OCI-LY3 (cell line): ENCODE measurements at regions not wholly inside any gene's neighbourhood (a gene's known extent, or its start where the extent isn't known, plus 50 kb on each side); places are given as distances from the start of the nearest gene placed in this dataset.
A peak's percentile ranks its signal among the peaks of the same experiment; 100 is the strongest.

Experiments used
- H2AFZ ChIP-seq: fragments of 200-600, 300-600 bp; shearing (Covaris generic); 2 replicates; pipeline ENCODE4 v1.6.0; 2014; ENCODE audit warnings: antibody characterized with exemption, low read depth, low read length
- H3K27ac ChIP-seq: fragments of 200-600, 300-600 bp; sonication (generic); 2 replicates; pipeline ENCODE4 v1.5.1; 2014; ENCODE audit warnings: mild to moderate bottlenecking, low read length, moderate library complexity, mixed read lengths
- H3K27me3 ChIP-seq: fragments of 200-600, 300-600 bp; sonication (generic); 2 replicates; pipeline ENCODE4 v1.6.1; 2014; ENCODE audit warnings: low read depth, low read length, mixed read lengths
- H3K36me3 ChIP-seq: fragments of 200-600, 300-600 bp; sonication (generic); replicated peaks from 2 replicates; pipeline ENCODE3; 2014; ENCODE audit warnings: low read depth, low read length, mixed read lengths
- H3K4me1 ChIP-seq: fragments of 300-600, 200-600 bp; sonication (generic); 2 replicates; pipeline ENCODE4 v1.6.1; 2014; ENCODE audit warnings: low read length, mixed read lengths
- H3K4me2 ChIP-seq: fragments of 200-600, 300-600 bp; sonication (generic); 2 replicates; pipeline ENCODE4 v1.6.1; 2014; ENCODE audit warnings: low read length, mixed read lengths
- H3K4me3 ChIP-seq: fragments of 300-600, 200-600 bp; sonication (generic); 2 replicates; pipeline ENCODE4 v1.5.1; 2014; ENCODE audit warnings: antibody characterized with exemption, mild to moderate bottlenecking, low read length, moderate library complexity
- H3K79me2 ChIP-seq: fragments of 300-600, 200-600 bp; shearing (Covaris generic); 2 replicates; pipeline ENCODE4 v1.6.1; 2014; ENCODE audit warnings: mild to moderate bottlenecking, low read length, mixed read lengths
- H3K9ac ChIP-seq: fragments of 300-600, 200-600 bp; shearing (Covaris generic); 2 replicates; pipeline ENCODE4 v1.6.0; 2014; ENCODE audit warnings: mild to moderate bottlenecking, low read length, moderate library complexity
- H3K9me3 ChIP-seq: fragments of 200-600, 300-600 bp; shearing (Covaris generic); 2 replicates; pipeline ENCODE4 v1.6.1; 2014; ENCODE audit warnings: low read length, mixed read lengths; ENCODE audit not compliant: insufficient read depth
- H4K20me1 ChIP-seq: fragments of 200-600, 300-600 bp; sonication (generic); 2 replicates; pipeline ENCODE4 v1.6.1; 2016; ENCODE audit warnings: low read length, mixed read lengths; ENCODE audit not compliant: insufficient read depth
- EZH2phosphoT487 ChIP-seq: fragments of 200-600 bp; shearing (Covaris generic); IDR thresholded peaks from 2 replicates; pipeline ENCODE4 v1.6.1; 2018; ENCODE audit warnings: antibody characterized with exemption, mixed run types, low read depth
- TF ChIP-seq, protein P1 (sequence below): fragments of 200-600, 300-600 bp; sonication (generic); IDR thresholded peaks from 2 replicates; pipeline ENCODE4 v1.5.1; 2014; ENCODE audit warnings: antibody characterized with exemption, low read length, low read depth

DNA sequence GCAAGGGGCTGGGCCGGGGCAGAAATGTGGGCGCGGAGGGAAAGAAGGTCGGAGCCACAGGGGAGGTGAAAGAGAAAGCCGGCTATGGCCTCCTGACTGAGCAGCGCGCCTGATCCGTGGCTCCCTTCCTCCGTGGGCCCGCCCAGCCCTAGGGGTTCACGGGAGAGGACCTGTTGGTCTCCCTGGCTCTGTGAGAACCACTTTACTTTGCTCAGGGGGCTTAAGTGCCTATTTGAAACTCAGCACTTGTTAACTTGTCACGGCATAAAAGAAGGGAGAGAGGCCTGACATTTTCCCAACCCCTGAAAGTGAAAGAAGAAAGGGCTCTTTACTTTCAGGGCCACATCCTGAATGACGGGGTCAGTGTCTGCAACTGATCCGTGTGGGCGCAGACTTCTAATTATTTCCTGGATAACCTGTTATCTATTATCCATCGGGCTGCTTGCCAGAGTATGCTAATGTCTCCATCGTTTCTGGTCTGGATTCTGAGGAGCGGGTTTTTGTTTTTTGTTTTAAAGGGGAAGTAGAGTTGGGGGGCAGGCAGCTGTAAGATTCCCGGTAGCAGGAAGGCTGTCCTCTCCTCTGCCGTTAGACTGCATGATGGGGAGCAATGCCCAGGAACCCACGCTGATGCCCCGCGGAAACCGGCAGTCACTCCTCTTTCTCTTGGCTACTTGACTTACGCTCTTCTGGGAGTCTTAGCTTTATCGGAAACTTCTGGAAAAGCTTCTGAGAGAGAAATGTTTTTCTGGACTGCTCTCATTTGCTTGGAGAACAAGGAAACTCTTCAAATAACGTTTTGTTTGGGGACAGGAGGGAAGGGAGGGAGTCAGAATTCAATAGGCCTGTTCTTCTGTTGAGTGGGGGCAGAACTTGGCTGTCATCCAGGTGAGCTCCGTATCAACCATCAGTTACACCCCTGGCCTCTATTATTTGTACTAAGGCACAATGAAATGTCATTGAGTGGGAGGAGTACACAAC is 127.7 kb upstream of the MAX start:
- H3K36me3 ChIP-seq = no peaks in the 10 kb centered on the region
- H3K4me1 ChIP-seq = peaks cover 28% of the 10 kb centered on the region
- peaks cover 41% of the 10 kb centered on the region for H4K20me1 ChIP-seq
- no peak overlapping the region for H2AFZ ChIP-seq
- no peak overlapping the region for H3K27ac ChIP-seq
- H3K9ac ChIP-seq = peak overlapping the region; percentile 14; the same call in 1 of the 2 replicates
- peaks cover 74% of the 10 kb centered on the region for H3K27me3 ChIP-seq
- H3K9me3 ChIP-seq = no peaks in the 10 kb centered on the region
- H3K79me2 ChIP-seq = no peaks in the 10 kb centered on the region
- TF ChIP-seq, protein P1, sequence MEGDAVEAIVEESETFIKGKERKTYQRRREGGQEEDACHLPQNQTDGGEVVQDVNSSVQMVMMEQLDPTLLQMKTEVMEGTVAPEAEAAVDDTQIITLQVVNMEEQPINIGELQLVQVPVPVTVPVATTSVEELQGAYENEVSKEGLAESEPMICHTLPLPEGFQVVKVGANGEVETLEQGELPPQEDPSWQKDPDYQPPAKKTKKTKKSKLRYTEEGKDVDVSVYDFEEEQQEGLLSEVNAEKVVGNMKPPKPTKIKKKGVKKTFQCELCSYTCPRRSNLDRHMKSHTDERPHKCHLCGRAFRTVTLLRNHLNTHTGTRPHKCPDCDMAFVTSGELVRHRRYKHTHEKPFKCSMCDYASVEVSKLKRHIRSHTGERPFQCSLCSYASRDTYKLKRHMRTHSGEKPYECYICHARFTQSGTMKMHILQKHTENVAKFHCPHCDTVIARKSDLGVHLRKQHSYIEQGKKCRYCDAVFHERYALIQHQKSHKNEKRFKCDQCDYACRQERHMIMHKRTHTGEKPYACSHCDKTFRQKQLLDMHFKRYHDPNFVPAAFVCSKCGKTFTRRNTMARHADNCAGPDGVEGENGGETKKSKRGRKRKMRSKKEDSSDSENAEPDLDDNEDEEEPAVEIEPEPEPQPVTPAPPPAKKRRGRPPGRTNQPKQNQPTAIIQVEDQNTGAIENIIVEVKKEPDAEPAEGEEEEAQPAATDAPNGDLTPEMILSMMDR = no peak
- no peak for TF ChIP-seq EZH2phosphoT487
- H3K4me2 ChIP-seq = peak overlapping the region; percentile 80
- peak overlapping the region; percentile 66 for H3K4me3 ChIP-seq

- no peak overlapping the region for H3K9ac ChIP-seq
- no peak overlapping the region for H2AFZ ChIP-seq
- no peak for TF ChIP-seq EZH2phosphoT487
- TF ChIP-seq, protein P1 = no peak
- peak overlapping the region; percentile 11; the same call in 1 of the 2 replicates for H3K4me2 ChIP-seq
- no peaks in the 10 kb centered on the region for H3K36me3 ChIP-seq
- no peak overlapping the region for H3K27ac ChIP-seq
- peaks cover 29% of the 10 kb centered on the region for H4K20me1 ChIP-seq
- H3K4me1 ChIP-seq = peaks cover 28% of the 10 kb centered on the region
- no peaks in the 10 kb centered on the region for H3K79me2 ChIP-seq
- H3K9me3 ChIP-seq = no peaks in the 10 kb centered on the region
- H3K27me3 ChIP-seq = peaks cover 72% of the 10 kb centered on the region
- H3K4me3 ChIP-seq = no peak overlapping the region
These were observed 129.1 kb upstream of the MAX start for GRCh38 chr14:65231286-65231980.

- Histone ChIP-seq H3K4me1 (peaks cover 9% of the 10 kb centered on the region), H3K4me3 (no peak overlapping the region), H4K20me1 (peaks cover 5% of the 10 kb centered on the region; the same call in 1 of the 2 replicates), H3K36me3 (no peaks in the 10 kb centered on the region), H2AFZ (no peak overlapping the region), H3K4me2 (no peak overlapping the region), H3K27ac (no peak overlapping the region), H3K9ac (no peak overlapping the region), H3K79me2 (no peaks in the 10 kb centered on the region), H3K27me3 (peaks cover 77% of the 10 kb centered on the region), H3K9me3 (no peaks in the 10 kb centered on the region)
- no peak for TF ChIP-seq EZH2phosphoT487
- TF ChIP-seq, protein P1 = no peak
These were observed 132.5 kb upstream of the MAX start for GRCh38 chr14:65234752-65235361.
